HG02973 (cell line): ENCODE measurements at regions not wholly inside any gene's neighbourhood (a gene's known extent, or its start where the extent isn't known, plus 50 kb on each side); places are given as distances from the start of the nearest gene placed in this dataset.

ENCODE experiments used
- ATAC-seq: cut with Tn5 transposase; IDR thresholded peaks from one replicate; pipeline ENCODE4 v1.9.1; 2021; ENCODE audit warnings: moderate library complexity; ENCODE audit not compliant: unreplicated experiment

GRCh38 chr13:82739881-82740280 is 1142.4 kb downstream of the SLITRK1 start:
- no peak for ATAC-seq

- ATAC-seq, result no peak
These were observed 1152.9 kb downstream of the SLITRK1 start for GRCh38 chr13:82729401-82729800.

GRCh38 chr13:82720986-82721385 is 1161.3 kb downstream of the SLITRK1 start:
- ATAC-seq, result no peak

GRCh38 chr13:82719987-82720386 is 1162.3 kb downstream of the SLITRK1 start:
- no peak for ATAC-seq

- ATAC-seq, result no peak
These were observed 1165.0 kb downstream of the SLITRK1 start for GRCh38 chr13:82717249-82717648.

- no peak for ATAC-seq
These were observed 1168.4 kb downstream of the SLITRK1 start for GRCh38 chr13:82713687-82714405.

GRCh38 chr13:82702513-82702912 is 1179.8 kb downstream of the SLITRK1 start:
- no peak for ATAC-seq

GRCh38 chr13:82701020-82701419 is 1181.3 kb downstream of the SLITRK1 start:
- no peak for ATAC-seq

- ATAC-seq, result no peak
These were observed 1183.3 kb downstream of the SLITRK1 start for GRCh38 chr13:82698941-82699340.

GRCh38 chr13:82698383-82698782 is 1183.9 kb downstream of the SLITRK1 start:
- ATAC-seq, result no peak

- ATAC-seq, result no peak
These were observed 1188.7 kb downstream of the SLITRK1 start for GRCh38 chr13:82693607-82694006.

- ATAC-seq, result peak; percentile 79
These were observed 1193.8 kb downstream of the SLITRK1 start for GRCh38 chr13:82688400-82688994.

- no peak for ATAC-seq
These were observed 1194.4 kb downstream of the SLITRK1 start for GRCh38 chr13:82687884-82688283.

- no peak for ATAC-seq
These were observed 1200.7 kb downstream of the SLITRK1 start for GRCh38 chr13:82681535-82681934.

- ATAC-seq, result no peak
These were observed 1204.2 kb downstream of the SLITRK1 start for GRCh38 chr13:82678052-82678451.

- ATAC-seq, result no peak
These were observed 1207.2 kb downstream of the SLITRK1 start for GRCh38 chr13:82675024-82675423.

- ATAC-seq, result no peak
These were observed 1207.7 kb downstream of the SLITRK1 start for GRCh38 chr13:82674546-82674945.

- no peak for ATAC-seq
These were observed 1210.0 kb downstream of the SLITRK1 start for GRCh38 chr13:82672248-82672647.

- ATAC-seq, result no peak
These were observed 1218.1 kb downstream of the SLITRK1 start for GRCh38 chr13:82664183-82664582.

- no peak for ATAC-seq
These were observed 1221.1 kb downstream of the SLITRK1 start for GRCh38 chr13:82661126-82661525.

GRCh38 chr13:82658811-82659210 is 1223.5 kb downstream of the SLITRK1 start:
- no peak for ATAC-seq

- ATAC-seq, result no peak
These were observed 1224.8 kb downstream of the SLITRK1 start for GRCh38 chr13:82657471-82657870.
